SK-N-SH (cell line): ENCODE measurements at regions not wholly inside any gene's neighbourhood (a gene's known extent, or its start where the extent isn't known, plus 50 kb on each side); places are given as distances from the start of the nearest gene placed in this dataset.

Experiments
- CTCF ChIA-PET: fragments of 300-600, 350-600 bp; formaldehyde crosslinking; extraction: SDS; loops from one replicate; lab custom pipeline; 2021; lab: Yijun Ruan, JAX
- POLR2A ChIA-PET: fragments of 350-600 bp; sonication (Branson Sonifier 250); formaldehyde crosslinking; extraction: SDS; loops from one replicate; lab custom pipeline; 2020; ENCODE audit warnings: antibody characterized with exemption, inconsistent platforms; lab: Yijun Ruan, JAX
- DNase-seq: peaks from one replicate; pipeline ENCODE4 v3.0.0; 2012
- H2AFZ ChIP-seq: fragments of 200-600 bp; sonication (generic); 2 replicates; pipeline ENCODE4 v1.8.1; 2016; ENCODE audit warnings: antibody characterized with exemption, mild to moderate bottlenecking, low read depth
- H3F3A ChIP-seq: fragments of 200-600 bp; sonication (generic); replicated peaks from 2 replicates; pipeline ENCODE3; 2016; ENCODE audit warnings: antibody characterized with exemption, mild to moderate bottlenecking; ENCODE audit not compliant: insufficient read depth
- H3K27ac ChIP-seq, 2 experiments: fragments of 200-500 bp in 1 of 2; fragments of 200-600 bp in 1 of 2; sonication (Bioruptor generic) in 1 of 2; sonication (generic), shearing (Covaris generic) in 1 of 2; 2 replicates each; pipeline versions ENCODE4 v1.5.1 to v1.6.1; 2014 to 2016; ENCODE audit warnings: low read depth in 2 of 2, inconsistent platforms in 1 of 2, low read length in 1 of 2, mild to moderate bottlenecking in 1 of 2, mixed read lengths in 1 of 2
- H3K27me3 ChIP-seq: fragments of 200-600 bp; sonication (generic), shearing (Covaris generic); 2 replicates; pipeline ENCODE4 v1.6.1; 2016; ENCODE audit warnings: mixed run types; ENCODE audit not compliant: insufficient read depth
- H3K36me3 ChIP-seq, 2 experiments: fragments of 200-500 bp in 1 of 2; fragments of 200-600 bp in 1 of 2; sonication (Bioruptor generic) in 1 of 2; sonication (generic) in 1 of 2; replicated peaks in 1 of 2; 2 replicates each; pipeline versions ENCODE3 to v1.5.1; 2014 to 2016; ENCODE audit warnings: low read length in 1 of 2, mild to moderate bottlenecking in 1 of 2; ENCODE audit not compliant: insufficient read depth in 2 of 2, control insufficient read depth in 1 of 2
- H3K4me1 ChIP-seq, 2 experiments: fragments of 200-500 bp in 1 of 2; fragments of 200-600 bp in 1 of 2; sonication (Bioruptor generic) in 1 of 2; sonication (generic), shearing (Covaris generic) in 1 of 2; 2 replicates each; pipeline versions ENCODE4 v1.5.1 to v1.6.1; 2014 to 2016; ENCODE audit warnings: low read depth in 1 of 2, low read length in 1 of 2, mixed run types in 1 of 2; ENCODE audit not compliant: insufficient read depth in 2 of 2, control insufficient read depth in 1 of 2
- H3K4me2 ChIP-seq: fragments of 200-600 bp; sonication (generic), shearing (Covaris generic); 2 replicates; pipeline ENCODE4 v1.6.1; 2017; ENCODE audit warnings: mixed run types
- H3K4me3 ChIP-seq, 2 experiments: fragments of 200-500 bp in 1 of 2; fragments of 200-600 bp in 1 of 2; sonication (Bioruptor generic) in 1 of 2; sonication (generic), shearing (Covaris generic) in 1 of 2; 2 replicates each; pipeline versions ENCODE4 v1.5.1 to v1.8.1; 2014 to 2016; ENCODE audit warnings: low read depth in 2 of 2, inconsistent platforms in 1 of 2, low read length in 1 of 2, mild to moderate bottlenecking in 1 of 2, mixed read lengths in 1 of 2, moderate library complexity in 1 of 2
- H3K79me2 ChIP-seq: fragments of 200-600 bp; sonication (generic); 2 replicates; pipeline ENCODE4 v1.8.1; 2017; ENCODE audit warnings: mild to moderate bottlenecking; ENCODE audit not compliant: insufficient read depth
- H3K9ac ChIP-seq: fragments of 200-600 bp; sonication (generic); 2 replicates; pipeline ENCODE4 v1.6.1; 2017; ENCODE audit warnings: mixed run types
- H3K9me2 ChIP-seq: fragments of 200-600 bp; sonication (generic); 2 replicates; pipeline ENCODE4 v1.6.1; 2017; ENCODE audit warnings: mixed run types
- H3K9me3 ChIP-seq: fragments of 200-600 bp; sonication (generic); 2 replicates; pipeline ENCODE4 v1.6.1; 2017; ENCODE audit warnings: mixed run types, mild to moderate bottlenecking, moderate library complexity
- H4K20me1 ChIP-seq: fragments of 200-600 bp; sonication (generic); 2 replicates; pipeline ENCODE4 v1.6.1; 2017; ENCODE audit warnings: mild to moderate bottlenecking, mixed run types; ENCODE audit not compliant: insufficient read depth
- CHD2 ChIP-seq: fragments of 150-350 bp; IDR thresholded peaks from 2 replicates; pipeline ENCODE4 v1.6.1; 2018; ENCODE audit warnings: low read length; ENCODE audit not compliant: partially characterized antibody
- ELF1 ChIP-seq: IDR thresholded peaks from 2 replicates; pipeline ENCODE4 v1.4.0; 2012
- EZH2phosphoT487 ChIP-seq: fragments of 200-600 bp; sonication (generic); IDR thresholded peaks from 2 replicates; pipeline ENCODE4 v1.6.1; 2017; ENCODE audit warnings: low read depth, mixed run types, mild to moderate bottlenecking, antibody characterized with exemption, moderate library complexity, borderline replicate concordance
- FOXM1 ChIP-seq: IDR thresholded peaks from 2 replicates; pipeline ENCODE4 v1.4.0; 2012; ENCODE audit warnings: low read depth, mild to moderate bottlenecking
- GABPA ChIP-seq: IDR thresholded peaks from 2 replicates; pipeline ENCODE4 v1.4.0; 2012; ENCODE audit warnings: low read depth, mild to moderate bottlenecking
- MEF2A ChIP-seq: IDR thresholded peaks from 2 replicates; pipeline ENCODE4 v1.4.0; 2012; ENCODE audit warnings: low read depth, borderline replicate concordance
- NFIC ChIP-seq: IDR thresholded peaks from 2 replicates; pipeline ENCODE4 v1.4.0; 2012; ENCODE audit warnings: borderline replicate concordance
- NRF1 ChIP-seq: IDR thresholded peaks from 2 replicates; pipeline ENCODE4 v1.6.1; 2012; ENCODE audit warnings: low read depth, mild to moderate bottlenecking, low read length
- POLR2AphosphoS5 ChIP-seq: IDR thresholded peaks from 2 replicates; pipeline ENCODE4 v1.6.1; 2012; ENCODE audit warnings: low read depth, low read length
- RFX5 ChIP-seq: IDR thresholded peaks from 2 replicates; pipeline ENCODE4 v1.6.1; 2012; ENCODE audit warnings: mild to moderate bottlenecking, improper control_type of control experiment, low read length
- SIN3A ChIP-seq: IDR thresholded peaks from 2 replicates; pipeline ENCODE4 v1.6.1; 2012; ENCODE audit warnings: low read depth, mild to moderate bottlenecking, low read length, moderate library complexity, borderline replicate concordance
- TAF1 ChIP-seq: IDR thresholded peaks from 2 replicates; pipeline ENCODE4 v1.6.1; 2012; ENCODE audit warnings: low read depth, mild to moderate bottlenecking, low read length, moderate library complexity, borderline replicate concordance
- TEAD4 ChIP-seq: IDR thresholded peaks from 2 replicates; pipeline ENCODE4 v1.4.0; 2012; ENCODE audit warnings: mild to moderate bottlenecking, borderline replicate concordance; ENCODE audit not compliant: insufficient read depth
- YY1 ChIP-seq: IDR thresholded peaks from 2 replicates; pipeline ENCODE4 v1.4.0; 2012; ENCODE audit warnings: low read depth, mild to moderate bottlenecking
- WGBS: methylation state at CpG from one replicate; pipeline ENCODE4 v1.1.6; 2017; ENCODE audit warnings: low lambda C conversion rate; 5-methylcytosine and 5-hydroxymethylcytosine counted together
- TF ChIP-seq, protein P1 (sequence below): fragments of 150-350 bp; IDR thresholded peaks from 2 replicates; pipeline ENCODE4 v1.6.1; 2017; ENCODE audit warnings: antibody characterized with exemption, low read length, low read depth, borderline replicate concordance
- TF ChIP-seq, protein P2 (sequence below): fragments of 150-350 bp; IDR thresholded peaks from 2 replicates; pipeline ENCODE4 v1.6.1; 2016; ENCODE audit warnings: mild to moderate bottlenecking, low read depth, low read length
- TF ChIP-seq, protein P3 (sequence below): IDR thresholded peaks from 2 replicates; pipeline ENCODE4 v1.6.1; 2012; ENCODE audit warnings: mild to moderate bottlenecking, low read depth, low read length, moderate library complexity
- TF ChIP-seq, protein P4 (sequence below): IDR thresholded peaks from 2 replicates; pipeline ENCODE4 v1.4.0; 2012; ENCODE audit warnings: low read depth, borderline replicate concordance
- TF ChIP-seq, protein P5 (sequence below): IDR thresholded peaks from 2 replicates; pipeline ENCODE4 v1.4.0; 2012; ENCODE audit warnings: low read depth
- TF ChIP-seq, protein P6 (sequence below): IDR thresholded peaks from 2 replicates; pipeline ENCODE4; 2012

DNA sequence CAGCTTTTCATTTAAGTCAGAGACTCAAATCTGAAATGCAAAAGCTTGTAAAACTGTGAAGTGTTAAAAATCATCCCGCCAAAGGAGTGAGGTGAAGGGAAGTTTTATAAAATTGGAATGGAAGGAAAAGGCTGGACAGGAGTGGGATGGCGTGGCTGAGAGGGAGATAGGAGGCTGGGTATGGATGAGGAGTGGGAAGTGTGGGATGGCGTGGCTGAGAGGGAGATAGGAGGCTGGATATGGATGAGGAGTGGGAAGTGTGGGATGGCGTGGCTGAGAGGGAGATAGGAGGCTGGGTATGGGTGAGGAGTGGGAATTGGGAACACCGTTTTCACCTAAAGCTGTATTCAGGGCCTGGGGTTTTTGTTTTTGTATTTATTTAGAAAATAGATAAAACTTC, 59.4 kb upstream of the NKX2-2 start:
- no peaks in the 10 kb centered on the region for H4K20me1 ChIP-seq
- no peaks in the 10 kb centered on the region for H3K9me2 ChIP-seq
- H3K4me1 ChIP-seq: no peaks in the 10 kb centered on the region; a peak in 1 of 4 replicates
- H2AFZ ChIP-seq: no peak overlapping the region
- peaks cover 44% of the 10 kb centered on the region; the same call in 1 of the 2 replicates for H3K27me3 ChIP-seq
- H3K4me3 ChIP-seq: no peak overlapping the region
- H3K4me2 ChIP-seq: no peak overlapping the region
- 2% methylated on average over 5 of the region's 5 CpGs for WGBS
- H3K9ac ChIP-seq: no peak overlapping the region
- TF ChIP-seq GABPA: no peak
- TF ChIP-seq, protein P1, sequence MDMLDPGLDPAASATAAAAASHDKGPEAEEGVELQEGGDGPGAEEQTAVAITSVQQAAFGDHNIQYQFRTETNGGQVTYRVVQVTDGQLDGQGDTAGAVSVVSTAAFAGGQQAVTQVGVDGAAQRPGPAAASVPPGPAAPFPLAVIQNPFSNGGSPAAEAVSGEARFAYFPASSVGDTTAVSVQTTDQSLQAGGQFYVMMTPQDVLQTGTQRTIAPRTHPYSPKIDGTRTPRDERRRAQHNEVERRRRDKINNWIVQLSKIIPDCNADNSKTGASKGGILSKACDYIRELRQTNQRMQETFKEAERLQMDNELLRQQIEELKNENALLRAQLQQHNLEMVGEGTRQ: no peak
- TF ChIP-seq YY1: no peak
- TF ChIP-seq NFIC: no peak
- TF ChIP-seq, protein P2, sequence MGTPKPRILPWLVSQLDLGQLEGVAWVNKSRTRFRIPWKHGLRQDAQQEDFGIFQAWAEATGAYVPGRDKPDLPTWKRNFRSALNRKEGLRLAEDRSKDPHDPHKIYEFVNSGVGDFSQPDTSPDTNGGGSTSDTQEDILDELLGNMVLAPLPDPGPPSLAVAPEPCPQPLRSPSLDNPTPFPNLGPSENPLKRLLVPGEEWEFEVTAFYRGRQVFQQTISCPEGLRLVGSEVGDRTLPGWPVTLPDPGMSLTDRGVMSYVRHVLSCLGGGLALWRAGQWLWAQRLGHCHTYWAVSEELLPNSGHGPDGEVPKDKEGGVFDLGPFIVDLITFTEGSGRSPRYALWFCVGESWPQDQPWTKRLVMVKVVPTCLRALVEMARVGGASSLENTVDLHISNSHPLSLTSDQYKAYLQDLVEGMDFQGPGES: no peak
- TF ChIP-seq NRF1: no peak
- no peak for TF ChIP-seq RFX5
- no peak for TF ChIP-seq CHD2
- TF ChIP-seq, protein P3, sequence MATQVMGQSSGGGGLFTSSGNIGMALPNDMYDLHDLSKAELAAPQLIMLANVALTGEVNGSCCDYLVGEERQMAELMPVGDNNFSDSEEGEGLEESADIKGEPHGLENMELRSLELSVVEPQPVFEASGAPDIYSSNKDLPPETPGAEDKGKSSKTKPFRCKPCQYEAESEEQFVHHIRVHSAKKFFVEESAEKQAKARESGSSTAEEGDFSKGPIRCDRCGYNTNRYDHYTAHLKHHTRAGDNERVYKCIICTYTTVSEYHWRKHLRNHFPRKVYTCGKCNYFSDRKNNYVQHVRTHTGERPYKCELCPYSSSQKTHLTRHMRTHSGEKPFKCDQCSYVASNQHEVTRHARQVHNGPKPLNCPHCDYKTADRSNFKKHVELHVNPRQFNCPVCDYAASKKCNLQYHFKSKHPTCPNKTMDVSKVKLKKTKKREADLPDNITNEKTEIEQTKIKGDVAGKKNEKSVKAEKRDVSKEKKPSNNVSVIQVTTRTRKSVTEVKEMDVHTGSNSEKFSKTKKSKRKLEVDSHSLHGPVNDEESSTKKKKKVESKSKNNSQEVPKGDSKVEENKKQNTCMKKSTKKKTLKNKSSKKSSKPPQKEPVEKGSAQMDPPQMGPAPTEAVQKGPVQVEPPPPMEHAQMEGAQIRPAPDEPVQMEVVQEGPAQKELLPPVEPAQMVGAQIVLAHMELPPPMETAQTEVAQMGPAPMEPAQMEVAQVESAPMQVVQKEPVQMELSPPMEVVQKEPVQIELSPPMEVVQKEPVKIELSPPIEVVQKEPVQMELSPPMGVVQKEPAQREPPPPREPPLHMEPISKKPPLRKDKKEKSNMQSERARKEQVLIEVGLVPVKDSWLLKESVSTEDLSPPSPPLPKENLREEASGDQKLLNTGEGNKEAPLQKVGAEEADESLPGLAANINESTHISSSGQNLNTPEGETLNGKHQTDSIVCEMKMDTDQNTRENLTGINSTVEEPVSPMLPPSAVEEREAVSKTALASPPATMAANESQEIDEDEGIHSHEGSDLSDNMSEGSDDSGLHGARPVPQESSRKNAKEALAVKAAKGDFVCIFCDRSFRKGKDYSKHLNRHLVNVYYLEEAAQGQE: no peak
- TF ChIP-seq, protein P4, sequence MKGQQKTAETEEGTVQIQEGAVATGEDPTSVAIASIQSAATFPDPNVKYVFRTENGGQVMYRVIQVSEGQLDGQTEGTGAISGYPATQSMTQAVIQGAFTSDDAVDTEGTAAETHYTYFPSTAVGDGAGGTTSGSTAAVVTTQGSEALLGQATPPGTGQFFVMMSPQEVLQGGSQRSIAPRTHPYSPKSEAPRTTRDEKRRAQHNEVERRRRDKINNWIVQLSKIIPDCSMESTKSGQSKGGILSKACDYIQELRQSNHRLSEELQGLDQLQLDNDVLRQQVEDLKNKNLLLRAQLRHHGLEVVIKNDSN: no peak
- no peak for TF ChIP-seq SIN3A
- no peak for TF ChIP-seq FOXM1
- TF ChIP-seq, protein P5, sequence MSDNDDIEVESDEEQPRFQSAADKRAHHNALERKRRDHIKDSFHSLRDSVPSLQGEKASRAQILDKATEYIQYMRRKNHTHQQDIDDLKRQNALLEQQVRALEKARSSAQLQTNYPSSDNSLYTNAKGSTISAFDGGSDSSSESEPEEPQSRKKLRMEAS: no peak
- TF ChIP-seq TEAD4: no peak
- TF ChIP-seq POLR2AphosphoS5: no peak
- TF ChIP-seq, protein P6, sequence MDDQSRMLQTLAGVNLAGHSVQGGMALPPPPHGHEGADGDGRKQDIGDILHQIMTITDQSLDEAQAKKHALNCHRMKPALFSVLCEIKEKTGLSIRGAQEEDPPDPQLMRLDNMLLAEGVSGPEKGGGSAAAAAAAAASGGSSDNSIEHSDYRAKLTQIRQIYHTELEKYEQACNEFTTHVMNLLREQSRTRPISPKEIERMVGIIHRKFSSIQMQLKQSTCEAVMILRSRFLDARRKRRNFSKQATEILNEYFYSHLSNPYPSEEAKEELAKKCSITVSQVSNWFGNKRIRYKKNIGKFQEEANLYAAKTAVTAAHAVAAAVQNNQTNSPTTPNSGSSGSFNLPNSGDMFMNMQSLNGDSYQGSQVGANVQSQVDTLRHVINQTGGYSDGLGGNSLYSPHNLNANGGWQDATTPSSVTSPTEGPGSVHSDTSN: no peak
- no peak for TF ChIP-seq EZH2phosphoT487
- no peak for TF ChIP-seq MEF2A
- TF ChIP-seq TAF1: no peak
- no peak for TF ChIP-seq ELF1
- TF ChIP-seq, all 33 proteins: peak for 0
- ChIA-PET POLR2A (no interaction called here), CTCF (interaction anchor here (0.9 to 2.1 kb wide), 8 partner anchors 11 to 719 kb away, joined by 3 to 10 read pairs (median 6); no protein-coding TSS in a partner anchor)
- no peaks in the 10 kb centered on the region for H3K36me3 ChIP-seq
- no peaks in the 10 kb centered on the region for H3K79me2 ChIP-seq
- H3F3A ChIP-seq: no peaks in the 10 kb centered on the region
- no peak for DNase-seq
- H3K9me3 ChIP-seq: no peaks in the 10 kb centered on the region
- H3K27ac ChIP-seq: no peak overlapping the region
